ENCODE measurements at regions not wholly inside any gene's neighbourhood (a gene's known extent, or its start where the extent isn't known, plus 50 kb on each side); places are given as distances from the start of the nearest gene placed in this dataset.

DNA sequence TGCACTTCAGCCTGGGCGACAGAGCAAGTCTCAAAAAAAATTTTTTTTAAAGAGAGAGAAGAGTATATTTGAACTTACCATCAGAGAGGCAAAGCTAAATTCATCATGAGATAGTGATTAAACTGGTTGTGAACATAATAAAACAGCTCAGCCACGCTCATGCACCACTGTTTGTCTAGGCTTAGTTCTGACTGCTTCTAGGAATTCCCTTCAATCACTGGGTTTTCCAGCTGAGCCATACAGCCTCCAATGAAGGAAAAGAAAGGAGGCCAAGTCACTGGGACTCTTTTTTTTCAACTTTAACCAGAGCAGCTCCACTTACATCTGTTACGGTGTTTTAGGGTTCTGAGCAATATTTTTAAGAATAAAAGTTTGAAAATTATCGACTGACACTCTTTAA, 50.4 kb upstream of the HNRNPU start:
- TF ChIP-seq EZH2 (IDR thresholded peaks at IDR 0.05) (no peak), POLR2AphosphoS5 (IDR thresholded peaks at IDR 0.05; ENCODE audit: borderline replicate concordance, low read depth, low read length) (no peak), FOXP2 (optimal IDR thresholded peaks at IDR 0.05; ENCODE audit: control extremely low read depth, extremely low read length, insufficient read depth) (no peak)

All from SK-N-MC (cell line).